ENCODE measurements at regions not wholly inside any gene's neighbourhood (a gene's known extent, or its start where the extent isn't known, plus 50 kb on each side); places are given as distances from the start of the nearest gene placed in this dataset.

DNA sequence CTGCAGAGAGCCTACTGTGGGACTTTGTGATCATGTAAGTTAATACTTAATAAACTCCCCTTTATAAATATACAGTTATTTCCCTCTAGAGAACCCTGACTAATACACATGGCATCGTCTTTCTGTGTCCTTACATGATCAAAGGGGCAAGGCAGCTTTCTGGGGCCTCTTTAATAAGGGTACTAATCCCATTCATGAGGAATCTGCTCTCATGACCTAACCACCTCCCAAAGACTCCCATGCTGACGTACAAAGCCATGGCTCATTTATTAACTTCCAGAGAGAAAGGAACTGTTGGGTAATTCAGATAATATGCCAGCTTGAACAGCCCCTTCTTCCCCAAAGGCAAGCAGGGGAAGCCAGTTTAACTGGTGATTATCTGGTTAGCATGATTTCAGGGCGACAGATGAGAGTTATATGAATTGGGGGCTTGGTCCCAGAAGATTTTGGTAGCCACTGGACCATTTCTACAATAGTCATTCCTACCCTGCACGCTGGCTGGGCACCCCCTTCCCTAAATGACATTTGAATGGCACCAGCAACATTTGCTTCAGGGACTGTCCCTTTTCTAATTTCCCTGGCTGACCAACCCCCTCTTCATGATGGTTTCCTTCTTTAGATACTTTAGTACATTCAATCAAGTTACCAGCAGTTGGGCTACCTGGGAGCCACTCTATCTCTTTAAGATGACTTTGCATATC lies 83.6 kb upstream of the C3orf80 start:
- TF ChIP-seq POLR2AphosphoS5 (IDR thresholded peaks at IDR 0.05), result no peak
- TF ChIP-seq, protein P1, sequence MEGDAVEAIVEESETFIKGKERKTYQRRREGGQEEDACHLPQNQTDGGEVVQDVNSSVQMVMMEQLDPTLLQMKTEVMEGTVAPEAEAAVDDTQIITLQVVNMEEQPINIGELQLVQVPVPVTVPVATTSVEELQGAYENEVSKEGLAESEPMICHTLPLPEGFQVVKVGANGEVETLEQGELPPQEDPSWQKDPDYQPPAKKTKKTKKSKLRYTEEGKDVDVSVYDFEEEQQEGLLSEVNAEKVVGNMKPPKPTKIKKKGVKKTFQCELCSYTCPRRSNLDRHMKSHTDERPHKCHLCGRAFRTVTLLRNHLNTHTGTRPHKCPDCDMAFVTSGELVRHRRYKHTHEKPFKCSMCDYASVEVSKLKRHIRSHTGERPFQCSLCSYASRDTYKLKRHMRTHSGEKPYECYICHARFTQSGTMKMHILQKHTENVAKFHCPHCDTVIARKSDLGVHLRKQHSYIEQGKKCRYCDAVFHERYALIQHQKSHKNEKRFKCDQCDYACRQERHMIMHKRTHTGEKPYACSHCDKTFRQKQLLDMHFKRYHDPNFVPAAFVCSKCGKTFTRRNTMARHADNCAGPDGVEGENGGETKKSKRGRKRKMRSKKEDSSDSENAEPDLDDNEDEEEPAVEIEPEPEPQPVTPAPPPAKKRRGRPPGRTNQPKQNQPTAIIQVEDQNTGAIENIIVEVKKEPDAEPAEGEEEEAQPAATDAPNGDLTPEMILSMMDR (IDR thresholded peaks at IDR 0.05), result no peak
